Osteoblast (primary cell): ENCODE measurements at regions not wholly inside any gene's neighbourhood (a gene's known extent, or its start where the extent isn't known, plus 50 kb on each side); places are given as distances from the start of the nearest gene placed in this dataset.

Experiments
- DNase-seq: peaks from one replicate; pipeline ENCODE4 v3.0.0; 2011; ENCODE audit warnings: low spot score, mixed read lengths; ENCODE audit not compliant: insufficient read length; ENCODE audit errors: missing footprints
- H2AFZ ChIP-seq: 2 replicates; pipeline ENCODE4 v1.6.0; 2011; ENCODE audit warnings: mild to moderate bottlenecking, low read length
- H3K27ac ChIP-seq: 2 replicates; pipeline ENCODE4 v1.5.1; 2011; ENCODE audit warnings: mild to moderate bottlenecking, low read depth, low read length, moderate library complexity
- H3K27me3 ChIP-seq: 2 replicates; pipeline ENCODE4 v1.6.0; 2012; ENCODE audit warnings: mild to moderate bottlenecking, control low read depth, inconsistent platforms, low read length, moderate library complexity; ENCODE audit not compliant: insufficient read depth
- H3K36me3 ChIP-seq: 2 replicates; pipeline ENCODE4 v1.5.1; 2011; ENCODE audit warnings: mild to moderate bottlenecking, low read length, control low read depth, moderate library complexity; ENCODE audit not compliant: insufficient read depth
- H3K4me1 ChIP-seq: 2 replicates; pipeline ENCODE4 v1.5.1; 2011; ENCODE audit warnings: mild to moderate bottlenecking, low read length, control low read depth, moderate library complexity; ENCODE audit not compliant: insufficient read depth
- H3K4me2 ChIP-seq: 2 replicates; pipeline ENCODE4 v1.6.0; 2011; ENCODE audit warnings: mild to moderate bottlenecking, low read length; ENCODE audit not compliant: insufficient read depth
- H3K4me3 ChIP-seq: fragments of 200-600 bp; sonication (generic); 3 replicates; pipeline ENCODE4 v1.5.1; 2012; ENCODE audit warnings: mild to moderate bottlenecking, low read length, inconsistent platforms; ENCODE audit not compliant: insufficient read depth
- H3K79me2 ChIP-seq: 2 replicates; pipeline ENCODE4 v1.6.0; 2012; ENCODE audit warnings: mild to moderate bottlenecking, low read length, control low read depth, inconsistent platforms; ENCODE audit not compliant: insufficient read depth
- H3K9me3 ChIP-seq: 2 replicates; pipeline ENCODE4 v1.5.1; 2011; ENCODE audit warnings: low read depth, low read length, control low read depth
- H4K20me1 ChIP-seq: 2 replicates; pipeline ENCODE4 v1.6.0; 2012; ENCODE audit warnings: mild to moderate bottlenecking, low read length, control low read depth; ENCODE audit not compliant: insufficient read depth
- CTCF ChIP-seq: IDR thresholded peaks from 2 replicates; pipeline ENCODE4 v1.5.1; 2011; ENCODE audit warnings: mild to moderate bottlenecking, low read depth, low read length, moderate library complexity; ENCODE audit errors: extremely low read depth

DNA sequence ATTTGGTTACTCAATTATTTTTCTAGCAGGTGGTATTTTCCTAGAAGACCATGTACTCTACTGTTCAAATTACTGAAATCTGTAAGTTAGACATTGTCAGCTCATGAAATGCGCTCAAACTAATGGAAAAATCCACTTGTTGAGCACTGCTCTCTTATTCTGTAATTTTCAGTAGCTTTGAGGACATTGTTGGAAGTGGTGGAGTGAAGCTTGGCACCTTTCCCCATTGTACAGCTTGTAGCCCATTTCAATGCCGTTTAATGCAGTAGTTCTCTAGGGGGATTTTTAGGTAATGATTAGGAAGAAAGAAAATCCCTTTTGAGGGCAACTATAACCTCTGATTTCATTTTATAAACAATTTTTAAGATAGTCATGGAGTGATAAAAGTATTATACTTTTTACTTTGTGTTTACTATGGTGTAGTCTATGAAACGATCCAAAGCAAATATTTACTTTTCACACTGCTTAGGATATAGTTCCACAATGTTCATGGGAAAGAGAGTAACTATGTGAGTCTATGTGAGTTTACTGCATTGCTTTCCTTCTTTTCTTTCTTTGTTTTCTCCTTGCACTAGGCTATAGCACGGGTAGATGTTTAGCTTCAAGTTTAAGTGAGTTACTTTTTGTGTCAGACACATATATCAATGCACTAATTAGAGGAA lies 165.8 kb upstream of the ANKH start:
- H2AFZ ChIP-seq, result no peak overlapping the region
- no peak overlapping the region for H3K4me3 ChIP-seq
- DNase-seq, result no peak
- H3K4me1 ChIP-seq, result no peaks in the 10 kb centered on the region
- H3K36me3 ChIP-seq, result no peaks in the 10 kb centered on the region
- no peaks in the 10 kb centered on the region for H3K79me2 ChIP-seq
- no peaks in the 10 kb centered on the region for H4K20me1 ChIP-seq
- H3K9me3 ChIP-seq, result peaks cover 2% of the 10 kb centered on the region
- H3K27ac ChIP-seq, result no peak overlapping the region
- peaks cover 17% of the 10 kb centered on the region for H3K27me3 ChIP-seq
- no peak overlapping the region for H3K4me2 ChIP-seq
- no peak for TF ChIP-seq CTCF

- Histone ChIP-seq H3K27me3 (peaks cover 25% of the 10 kb centered on the region), H3K4me1 (no peaks in the 10 kb centered on the region), H3K36me3 (no peaks in the 10 kb centered on the region), H3K4me3 (no peak overlapping the region), H2AFZ (no peak overlapping the region), H3K27ac (no peak overlapping the region), H3K79me2 (no peaks in the 10 kb centered on the region), H4K20me1 (no peaks in the 10 kb centered on the region), H3K4me2 (no peak overlapping the region), H3K9me3 (peaks cover 2% of the 10 kb centered on the region)
- TF ChIP-seq CTCF, result no peak
- DNase-seq, result peak; percentile 32
These were observed 162.8 kb upstream of the ANKH start for GRCh38 chr5:15034379-15034778.

- no peak for DNase-seq
- no peak overlapping the region for H2AFZ ChIP-seq
- peaks cover 36% of the 10 kb centered on the region for H3K27me3 ChIP-seq
- H3K4me3 ChIP-seq, result no peak overlapping the region
- TF ChIP-seq CTCF, result no peak
- H4K20me1 ChIP-seq, result no peaks in the 10 kb centered on the region
- no peaks in the 10 kb centered on the region for H3K9me3 ChIP-seq
- no peak overlapping the region for H3K4me2 ChIP-seq
- H3K27ac ChIP-seq, result no peak overlapping the region
- peaks cover 2% of the 10 kb centered on the region for H3K4me1 ChIP-seq
- no peaks in the 10 kb centered on the region for H3K36me3 ChIP-seq
- no peaks in the 10 kb centered on the region for H3K79me2 ChIP-seq
These were observed 159.6 kb upstream of the ANKH start for GRCh38 chr5:15031180-15031579.

- no peak for DNase-seq
- no peaks in the 10 kb centered on the region for H3K79me2 ChIP-seq
These were observed 156.2 kb upstream of the ANKH start for GRCh38 chr5:15027764-15028163.

More at GRCh38 chr5:15027764-15028163, 156.2 kb upstream of the ANKH start:
- Histone ChIP-seq H3K36me3 (no peaks in the 10 kb centered on the region), H2AFZ (no peak overlapping the region), H3K4me3 (no peak overlapping the region), H3K27ac (no peak overlapping the region), H3K27me3 (peaks cover 19% of the 10 kb centered on the region), H4K20me1 (no peaks in the 10 kb centered on the region), H3K9me3 (no peaks in the 10 kb centered on the region), H3K4me1 (peaks cover 11% of the 10 kb centered on the region), H3K4me2 (no peak overlapping the region)
- TF ChIP-seq CTCF, result no peak
